ENCODE measurements at regions not wholly inside any gene's neighbourhood (a gene's known extent, or its start where the extent isn't known, plus 50 kb on each side); places are given as distances from the start of the nearest gene placed in this dataset.
A peak's percentile ranks its signal among the peaks of the same experiment; 100 is the strongest.

GRCh38 chr11:109783840-109784239 is 309.4 kb upstream of the ZC3H12C start:
- ATAC-seq, result no peak
- Histone ChIP-seq H3K27me3 (ENCODE audit: control insufficient read depth, insufficient read depth) (no peaks in the 10 kb centered on the region), H3K4me1 (ENCODE audit: control insufficient read depth, insufficient read depth, low read length) (no peaks in the 10 kb centered on the region), H3K27ac (ENCODE audit: low read length) (no peak overlapping the region), H3K9me3 (ENCODE audit: control insufficient read depth, low read length) (no peaks in the 10 kb centered on the region), H3K4me3 (ENCODE audit: low read length) (no peak overlapping the region)
- peak in 1 of 3 donors; percentile 21 for DNase-seq
- intact Hi-C loops (cut with DNase I), result no loop called here
- 61% methylated on average over 3 of the region's 3 CpGs for WGBS

DNA sequence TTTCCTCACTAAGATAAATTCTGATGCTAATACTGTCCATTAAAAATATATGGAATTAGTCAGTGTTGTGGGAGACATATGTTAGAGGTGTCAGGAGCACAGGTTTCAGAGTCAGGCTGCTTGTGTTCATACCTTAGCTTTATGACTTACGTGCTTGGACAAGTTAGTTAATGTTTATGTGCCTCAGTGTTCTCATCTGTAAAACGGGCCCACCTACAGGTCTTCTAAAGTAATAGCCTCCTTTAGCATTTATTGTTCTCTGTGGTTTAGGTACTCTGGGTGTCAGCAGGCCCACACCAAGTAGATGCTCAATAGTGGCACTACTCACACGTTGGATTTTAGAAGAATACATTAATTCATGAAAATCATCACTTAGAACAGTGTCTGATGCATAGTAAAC is 308.7 kb upstream of the ZC3H12C start:
- WGBS, result 88% methylated on average over 3 of the region's 3 CpGs
- Histone ChIP-seq H3K27me3 (ENCODE audit: control insufficient read depth, insufficient read depth) (no peaks in the 10 kb centered on the region), H3K9me3 (ENCODE audit: control insufficient read depth, low read length) (no peaks in the 10 kb centered on the region), H3K27ac (ENCODE audit: low read length) (no peak overlapping the region), H3K4me1 (ENCODE audit: control insufficient read depth, insufficient read depth, low read length) (no peaks in the 10 kb centered on the region), H3K4me3 (ENCODE audit: low read length) (no peak overlapping the region)
- no peak for DNase-seq
- ATAC-seq, result no peak
- intact Hi-C loops (cut with DNase I), result no loop called here

DNA sequence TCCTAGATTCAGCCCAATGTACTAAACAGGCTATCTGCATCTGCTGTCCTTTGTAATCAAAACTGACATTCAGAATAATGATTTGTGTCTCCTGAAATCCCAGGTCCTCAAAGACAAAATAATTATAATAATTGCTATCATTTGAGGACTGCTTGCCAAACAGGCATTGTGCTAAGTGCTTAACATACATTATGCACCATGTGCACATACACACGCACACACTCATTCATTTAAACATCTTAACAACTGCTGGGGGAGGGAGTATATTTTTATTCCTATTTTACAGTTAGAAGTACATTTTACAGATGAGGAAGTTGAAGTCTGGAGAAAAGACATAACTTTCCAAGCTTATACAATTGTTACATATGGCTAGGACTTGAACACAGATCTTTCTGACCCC is 308.0 kb upstream of the ZC3H12C start:
- no peak overlapping the region for H3K27ac ChIP-seq (ENCODE audit: low read length)
- 82% methylated on average over 1 of the region's 1 CpG for WGBS

GRCh38 chr11:109785714-109786113 is 307.5 kb upstream of the ZC3H12C start:
- no peak overlapping the region for H3K4me3 ChIP-seq (ENCODE audit: low read length)
- no peaks in the 10 kb centered on the region for H3K27me3 ChIP-seq (ENCODE audit: control insufficient read depth, insufficient read depth)
- no peak for DNase-seq
- ATAC-seq, result peak in 1 of 2 donors; percentile 33
- H3K27ac ChIP-seq (ENCODE audit: low read length), result no peak overlapping the region
- H3K9me3 ChIP-seq (ENCODE audit: control insufficient read depth, low read length), result no peaks in the 10 kb centered on the region
- intact Hi-C loops (cut with DNase I), result no loop called here
- no peaks in the 10 kb centered on the region for H3K4me1 ChIP-seq (ENCODE audit: control insufficient read depth, insufficient read depth, low read length)
- WGBS, result 33% methylated on average over 4 of the region's 4 CpGs

More for the DNA sequence above, 308.0 kb upstream of the ZC3H12C start:
- Histone ChIP-seq H3K27me3 (ENCODE audit: control insufficient read depth, insufficient read depth) (no peaks in the 10 kb centered on the region), H3K9me3 (ENCODE audit: control insufficient read depth, low read length) (no peaks in the 10 kb centered on the region), H3K4me3 (ENCODE audit: low read length) (no peak overlapping the region), H3K4me1 (ENCODE audit: control insufficient read depth, insufficient read depth, low read length) (no peaks in the 10 kb centered on the region)
- DNase-seq (no peak), ATAC-seq (no peak)
- intact Hi-C loops (cut with DNase I), result no loop called here

- no peaks in the 10 kb centered on the region for H3K9me3 ChIP-seq (ENCODE audit: control insufficient read depth, low read length)
- WGBS, result 58% methylated on average over 6 of the region's 6 CpGs
- no peak overlapping the region for H3K4me3 ChIP-seq (ENCODE audit: low read length)
- no peaks in the 10 kb centered on the region for H3K4me1 ChIP-seq (ENCODE audit: control insufficient read depth, insufficient read depth, low read length)
- ATAC-seq (no peak), DNase-seq (no peak)
- no peak overlapping the region for H3K27ac ChIP-seq (ENCODE audit: low read length)
- no peaks in the 10 kb centered on the region for H3K27me3 ChIP-seq (ENCODE audit: control insufficient read depth, insufficient read depth)
- intact Hi-C loops (cut with DNase I), result no loop called here
Measured at GRCh38 chr11:109788948-109789490, 304.2 kb upstream of the ZC3H12C start.

- H3K9me3 ChIP-seq (ENCODE audit: control insufficient read depth, low read length), result no peaks in the 10 kb centered on the region
- H3K27ac ChIP-seq (ENCODE audit: low read length), result no peak overlapping the region
- H3K4me3 ChIP-seq (ENCODE audit: low read length), result no peak overlapping the region
- DNase-seq (no peak), ATAC-seq (no peak)
- no peaks in the 10 kb centered on the region for H3K27me3 ChIP-seq (ENCODE audit: control insufficient read depth, insufficient read depth)
- intact Hi-C loops (cut with DNase I), result no loop called here
- WGBS, result 55% methylated on average over 1 of the region's 1 CpG
- H3K4me1 ChIP-seq (ENCODE audit: control insufficient read depth, insufficient read depth, low read length), result no peaks in the 10 kb centered on the region
Measured at GRCh38 chr11:109789901-109790300, 303.3 kb upstream of the ZC3H12C start.

- intact Hi-C loops (cut with DNase I), result no loop called here
- Histone ChIP-seq H3K27ac (ENCODE audit: low read length) (no peak overlapping the region), H3K9me3 (ENCODE audit: control insufficient read depth, low read length) (no peaks in the 10 kb centered on the region), H3K4me3 (ENCODE audit: low read length) (no peak overlapping the region), H3K27me3 (ENCODE audit: control insufficient read depth, insufficient read depth) (no peaks in the 10 kb centered on the region), H3K4me1 (ENCODE audit: control insufficient read depth, insufficient read depth, low read length) (no peaks in the 10 kb centered on the region)
- WGBS, result 69% methylated on average over 2 of the region's 2 CpGs
- ATAC-seq (no peak), DNase-seq (no peak)
Measured at GRCh38 chr11:109791337-109791736, 301.9 kb upstream of the ZC3H12C start.

DNA sequence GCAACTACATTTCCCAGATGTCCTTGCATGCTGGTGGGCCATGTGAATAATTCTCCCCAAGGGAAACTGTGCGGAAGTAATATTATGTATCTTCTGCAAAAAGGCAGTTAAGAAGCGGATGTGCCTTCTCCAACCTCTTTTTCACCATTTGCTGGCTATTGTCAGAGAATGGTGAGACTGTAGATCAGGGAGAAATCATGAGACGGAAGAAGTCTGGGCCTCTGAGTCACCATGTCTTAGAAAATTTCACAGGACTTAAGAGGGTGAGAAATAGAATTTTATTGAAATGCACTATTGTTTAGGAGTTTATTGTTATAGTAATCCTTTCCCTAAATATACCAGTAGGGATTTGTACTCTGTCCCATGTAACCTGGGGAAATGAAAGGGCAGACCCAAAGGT is 298.7 kb upstream of the ZC3H12C start:
- Histone ChIP-seq H3K27me3 (ENCODE audit: control insufficient read depth, insufficient read depth) (no peaks in the 10 kb centered on the region), H3K9me3 (ENCODE audit: control insufficient read depth, low read length) (no peaks in the 10 kb centered on the region), H3K4me3 (ENCODE audit: low read length) (no peak overlapping the region), H3K4me1 (ENCODE audit: control insufficient read depth, insufficient read depth, low read length) (no peaks in the 10 kb centered on the region), H3K27ac (ENCODE audit: low read length) (no peak overlapping the region)
- 88% methylated on average over 3 of the region's 3 CpGs for WGBS
- ATAC-seq, result no peak
- intact Hi-C loops (cut with DNase I), result no loop called here
- no peak for DNase-seq

GRCh38 chr11:109795234-109795633 is 298.0 kb upstream of the ZC3H12C start:
- intact Hi-C loops (cut with DNase I), result no loop called here
- ATAC-seq (no peak), DNase-seq (no peak)

GRCh38 chr11:109796253-109796652 is 296.9 kb upstream of the ZC3H12C start:
- no peaks in the 10 kb centered on the region for H3K4me1 ChIP-seq (ENCODE audit: control insufficient read depth, insufficient read depth, low read length)
- H3K27me3 ChIP-seq (ENCODE audit: control insufficient read depth, insufficient read depth), result no peaks in the 10 kb centered on the region
- no peak for DNase-seq
- H3K27ac ChIP-seq (ENCODE audit: low read length), result no peak overlapping the region
- intact Hi-C loops (cut with DNase I), result no loop called here
- 87% methylated on average over 2 of the region's 2 CpGs for WGBS
- no peak for ATAC-seq
- H3K9me3 ChIP-seq (ENCODE audit: control insufficient read depth, low read length), result no peaks in the 10 kb centered on the region
- no peak overlapping the region for H3K4me3 ChIP-seq (ENCODE audit: low read length)

More at GRCh38 chr11:109795234-109795633, 298.0 kb upstream of the ZC3H12C start:
- Histone ChIP-seq H3K27me3 (ENCODE audit: control insufficient read depth, insufficient read depth) (no peaks in the 10 kb centered on the region), H3K27ac (ENCODE audit: low read length) (no peak overlapping the region), H3K4me3 (ENCODE audit: low read length) (no peak overlapping the region), H3K4me1 (ENCODE audit: control insufficient read depth, insufficient read depth, low read length) (no peaks in the 10 kb centered on the region), H3K9me3 (ENCODE audit: control insufficient read depth, low read length) (no peaks in the 10 kb centered on the region)
- WGBS, result 61% methylated on average over 4 of the region's 4 CpGs

DNA sequence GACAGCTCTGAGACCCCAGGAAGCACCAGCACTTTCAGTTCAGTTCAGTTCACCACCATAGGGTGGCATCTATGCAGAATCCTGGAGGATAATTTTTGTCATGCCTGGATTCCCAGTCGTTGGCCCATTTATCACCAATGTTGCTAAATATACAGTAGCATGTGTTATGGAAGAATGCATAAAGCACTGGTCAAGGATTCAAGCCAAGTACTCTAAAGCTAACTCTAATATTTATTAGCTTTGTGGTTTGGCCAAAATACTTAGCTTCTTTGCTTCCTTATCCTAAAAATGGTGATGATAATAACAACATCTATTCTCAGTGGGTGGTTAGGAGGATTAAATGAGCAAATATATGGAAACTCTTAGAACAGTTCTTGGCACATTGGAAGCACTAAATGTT is 294.7 kb upstream of the ZC3H12C start:
- Histone ChIP-seq H3K9me3 (ENCODE audit: control insufficient read depth, low read length) (no peaks in the 10 kb centered on the region), H3K27ac (ENCODE audit: low read length) (no peak overlapping the region), H3K27me3 (ENCODE audit: control insufficient read depth, insufficient read depth) (no peaks in the 10 kb centered on the region), H3K4me1 (ENCODE audit: control insufficient read depth, insufficient read depth, low read length) (no peaks in the 10 kb centered on the region), H3K4me3 (ENCODE audit: low read length) (no peak overlapping the region)
- intact Hi-C loops (cut with DNase I), result no loop called here
- 29% methylated on average over 1 of the region's 1 CpG for WGBS
- DNase-seq (no peak), ATAC-seq (no peak)

- Histone ChIP-seq H3K27me3 (ENCODE audit: control insufficient read depth, insufficient read depth) (no peaks in the 10 kb centered on the region), H3K4me1 (ENCODE audit: control insufficient read depth, insufficient read depth, low read length) (no peaks in the 10 kb centered on the region), H3K9me3 (ENCODE audit: control insufficient read depth, low read length) (no peaks in the 10 kb centered on the region), H3K4me3 (ENCODE audit: low read length) (no peak overlapping the region), H3K27ac (ENCODE audit: low read length) (no peak overlapping the region)
- DNase-seq (no peak), ATAC-seq (no peak)
- intact Hi-C loops (cut with DNase I), result no loop called here
- 64% methylated on average over 2 of the region's 2 CpGs for WGBS
Measured at GRCh38 chr11:109799604-109800003, 293.6 kb upstream of the ZC3H12C start.

Data from right cardiac atrium (tissue), 5 donors.